ENCODE measurements at regions not wholly inside any gene's neighbourhood (a gene's known extent, or its start where the extent isn't known, plus 50 kb on each side); places are given as distances from the start of the nearest gene placed in this dataset.

DNA sequence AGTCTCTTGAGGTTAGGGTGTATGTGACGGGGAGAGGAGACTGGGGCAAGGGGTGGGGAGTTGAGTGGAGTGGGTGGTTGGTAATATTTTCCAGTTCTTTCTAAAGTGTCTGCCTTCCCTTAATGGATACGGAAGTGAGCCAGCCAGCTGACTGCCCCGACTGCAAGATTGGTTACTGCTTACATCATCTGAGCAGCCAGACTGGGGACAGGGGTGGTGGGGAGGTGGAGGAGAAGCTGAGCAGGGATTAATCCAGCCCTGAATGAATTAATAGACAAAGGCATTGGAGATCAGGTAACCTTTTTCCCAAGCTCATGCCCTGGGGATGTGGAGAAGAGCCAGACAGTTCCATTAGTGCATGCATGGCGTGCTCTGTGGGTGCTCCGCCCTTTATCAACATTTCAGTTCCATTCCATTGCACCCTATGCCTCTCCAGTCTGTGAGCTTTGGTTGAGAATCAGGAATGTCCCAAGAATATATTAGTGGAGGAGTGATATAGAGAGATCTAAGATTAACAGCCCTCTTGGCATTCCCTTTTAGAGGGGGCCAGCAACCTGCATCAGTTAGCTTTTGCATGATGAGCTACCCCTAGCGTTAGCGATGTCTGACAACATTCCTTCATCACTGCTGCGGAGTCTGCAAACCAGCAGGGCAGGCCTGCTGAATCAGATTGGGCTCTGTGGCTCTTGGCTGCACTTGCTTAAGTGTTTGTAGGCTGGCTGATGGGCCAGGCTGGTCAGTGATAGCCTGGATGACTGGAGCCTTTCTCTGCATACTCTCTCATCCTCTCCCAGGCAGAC is 67.4 kb downstream of the TNP1 start:
- H3K27ac ChIP-seq: no peak overlapping the region
- no peak overlapping the region for H3K4me3 ChIP-seq
- ATAC-seq (peak; percentile 69 to 73), DNase-seq (peak; percentile 58)
- no peaks in the 10 kb centered on the region for H3K9me3 ChIP-seq
- H3K4me1 ChIP-seq: peaks cover 4% of the 10 kb centered on the region
- no peaks in the 10 kb centered on the region for H3K36me3 ChIP-seq
- intact Hi-C loops (cut with DNase I): no loop called here
- no peak for TF ChIP-seq CTCF (IDR thresholded peaks at IDR 0.05)
- H3K27me3 ChIP-seq (ENCODE audit: low read depth): no peaks in the 10 kb centered on the region

DNA sequence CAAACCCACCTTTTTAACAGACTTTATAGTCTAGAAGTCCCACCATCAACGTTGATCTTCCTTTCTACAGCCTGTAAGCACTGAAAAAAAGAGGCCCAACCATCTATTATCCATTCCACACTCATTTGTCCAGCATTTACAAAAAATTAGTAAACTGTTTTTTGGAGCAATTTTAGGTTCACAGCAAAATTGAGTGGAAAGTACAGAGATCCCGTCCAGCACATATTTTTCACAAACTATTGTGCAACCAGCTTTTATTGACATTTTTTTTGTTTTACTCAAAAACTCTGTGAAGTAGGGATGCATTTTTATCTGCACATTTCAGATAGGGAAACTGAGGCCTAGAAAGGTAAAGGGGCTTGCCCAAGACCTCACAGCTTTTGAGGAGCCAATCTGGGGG is 68.6 kb downstream of the TNP1 start:
- ATAC-seq (no peak), DNase-seq (no peak)
- Histone ChIP-seq H3K4me1 (peaks cover 4% of the 10 kb centered on the region), H3K36me3 (no peaks in the 10 kb centered on the region), H3K27me3 (ENCODE audit: low read depth) (no peaks in the 10 kb centered on the region), H3K4me3 (no peak overlapping the region), H3K27ac (peak overlapping the region; percentile 5), H3K9me3 (no peaks in the 10 kb centered on the region)
- intact Hi-C loops (cut with DNase I): no loop called here
- no peak for TF ChIP-seq CTCF (IDR thresholded peaks at IDR 0.05)

GRCh38 chr2:216789081-216789480 is 70.8 kb downstream of the TNP1 start:
- no peak for TF ChIP-seq CTCF (IDR thresholded peaks at IDR 0.05)
- H3K36me3 ChIP-seq: no peaks in the 10 kb centered on the region
- H3K27ac ChIP-seq: no peak overlapping the region
- peaks cover 4% of the 10 kb centered on the region for H3K4me1 ChIP-seq
- ATAC-seq: no peak
- no peaks in the 10 kb centered on the region for H3K9me3 ChIP-seq
- H3K27me3 ChIP-seq (ENCODE audit: low read depth): no peaks in the 10 kb centered on the region
- H3K4me3 ChIP-seq: no peak overlapping the region
- DNase-seq: no peak
- intact Hi-C loops (cut with DNase I): no loop called here

DNA sequence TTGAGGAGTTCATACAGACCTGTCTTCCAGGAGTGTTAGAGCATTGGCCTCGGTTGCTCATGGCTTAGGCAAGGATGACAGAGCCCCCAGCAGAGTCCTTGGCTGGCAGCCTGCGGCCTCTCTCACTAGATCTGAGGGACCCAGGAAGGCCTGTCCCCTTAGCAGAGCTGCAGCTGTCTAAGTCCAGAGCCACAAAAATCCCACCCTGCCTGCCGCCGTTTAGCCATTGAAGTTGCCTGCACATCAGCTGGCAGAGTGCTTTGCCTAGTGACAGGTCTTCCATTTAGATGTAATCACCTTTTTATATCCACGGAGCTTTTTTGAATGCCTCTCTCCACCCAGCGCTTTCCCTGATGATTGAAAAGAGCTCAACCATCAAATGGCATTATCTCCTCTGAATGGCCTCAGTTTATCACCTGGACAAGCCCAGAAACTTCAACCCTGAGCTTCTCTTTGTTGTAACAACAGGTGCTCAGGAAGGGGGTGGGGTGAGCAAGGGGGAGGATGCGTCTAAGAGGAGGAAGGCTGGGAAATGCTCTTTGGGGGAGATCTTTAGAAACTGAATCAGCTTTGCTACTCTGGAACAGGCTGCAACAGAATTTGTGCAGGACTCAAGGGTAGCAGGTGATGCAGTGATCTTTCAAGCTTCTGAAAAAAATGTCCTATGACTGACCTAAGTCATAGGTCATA is 71.9 kb downstream of the TNP1 start:
- no peak for DNase-seq
- TF ChIP-seq CTCF (IDR thresholded peaks at IDR 0.05): no peak
- Histone ChIP-seq H3K9me3 (no peaks in the 10 kb centered on the region), H3K4me1 (peaks cover 4% of the 10 kb centered on the region), H3K27ac (no peak overlapping the region), H3K4me3 (no peak overlapping the region), H3K36me3 (no peaks in the 10 kb centered on the region), H3K27me3 (ENCODE audit: low read depth) (no peaks in the 10 kb centered on the region)
- no peak for ATAC-seq
- intact Hi-C loops (cut with DNase I): no loop called here

DNA sequence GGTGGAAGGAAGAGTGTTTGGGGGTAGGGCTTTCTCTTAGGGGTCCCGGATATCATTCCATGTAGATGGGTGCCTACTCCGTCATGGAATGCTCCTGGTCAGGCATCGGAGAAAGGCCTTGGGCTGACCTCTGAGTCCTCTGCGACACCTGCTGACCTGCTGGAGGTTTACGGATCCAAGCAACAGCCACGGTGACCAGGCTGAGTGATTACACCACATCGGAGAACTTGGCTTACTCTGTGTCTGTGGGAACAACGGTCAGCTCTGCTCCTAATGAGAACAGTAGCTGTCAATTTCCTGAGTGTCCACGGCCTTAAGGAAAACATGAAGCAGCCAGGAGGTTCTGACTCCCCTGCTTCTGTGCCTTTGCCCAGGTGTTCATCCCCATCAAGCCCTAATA is 73.2 kb downstream of the TNP1 start:
- TF ChIP-seq CTCF (IDR thresholded peaks at IDR 0.05): no peak
- intact Hi-C loops (cut with DNase I): no loop called here

More for the DNA sequence above, 73.2 kb downstream of the TNP1 start:
- DNase-seq (no peak), ATAC-seq (no peak)
- Histone ChIP-seq H3K27me3 (ENCODE audit: low read depth) (no peaks in the 10 kb centered on the region), H3K9me3 (no peaks in the 10 kb centered on the region), H3K36me3 (no peaks in the 10 kb centered on the region), H3K4me1 (no peaks in the 10 kb centered on the region), H3K27ac (no peak overlapping the region), H3K4me3 (no peak overlapping the region)
